Cardiac muscle cell (in vitro differentiated cells and primary cell): ENCODE measurements at regions not wholly inside any gene's neighbourhood (a gene's known extent, or its start where the extent isn't known, plus 50 kb on each side); places are given as distances from the start of the nearest gene placed in this dataset.
A peak's percentile ranks its signal among the peaks of the same experiment; 100 is the strongest.

Source experiments
- DNase-seq, 2 donors: peaks; one replicate each; pipeline versions ENCODE4 v3.0.0 to v3.0.0-alpha.2; 2010 to 2017; ENCODE audit warnings: low read depth in 1 of 2, low spot score in 1 of 2
- H3K27ac ChIP-seq: fragments of 200-600 bp; sonication (generic); 2 replicates; pipeline ENCODE4 v1.5.1; 2016
- H3K27me3 ChIP-seq: fragments of 200-600 bp; sonication (generic); 2 replicates; pipeline ENCODE4 v1.6.0; 2016; ENCODE audit warnings: control low read depth
- H3K36me3 ChIP-seq: fragments of 200-600 bp; sonication (generic); 2 replicates; pipeline ENCODE4 v1.5.1; 2016; ENCODE audit warnings: control low read depth
- H3K4me1 ChIP-seq: fragments of 200-600 bp; sonication (generic); 2 replicates; pipeline ENCODE4 v1.8.1; 2017; ENCODE audit warnings: low read depth, mild to moderate bottlenecking, mixed run types
- H3K4me3 ChIP-seq: fragments of 200-600 bp; sonication (generic); 2 replicates; pipeline ENCODE4 v1.5.1; 2016; ENCODE audit warnings: mild to moderate bottlenecking
- H3K9me3 ChIP-seq: fragments of 200-600 bp; sonication (generic); 2 replicates; pipeline ENCODE4 v1.5.1; 2017; ENCODE audit warnings: low read depth, mild to moderate bottlenecking, control low read depth
- TF ChIP-seq, protein P1 (sequence below): IDR thresholded peaks from 2 replicates; pipeline ENCODE4 v1.5.1; 2012; ENCODE audit warnings: low read depth, mild to moderate bottlenecking, low read length

DNA sequence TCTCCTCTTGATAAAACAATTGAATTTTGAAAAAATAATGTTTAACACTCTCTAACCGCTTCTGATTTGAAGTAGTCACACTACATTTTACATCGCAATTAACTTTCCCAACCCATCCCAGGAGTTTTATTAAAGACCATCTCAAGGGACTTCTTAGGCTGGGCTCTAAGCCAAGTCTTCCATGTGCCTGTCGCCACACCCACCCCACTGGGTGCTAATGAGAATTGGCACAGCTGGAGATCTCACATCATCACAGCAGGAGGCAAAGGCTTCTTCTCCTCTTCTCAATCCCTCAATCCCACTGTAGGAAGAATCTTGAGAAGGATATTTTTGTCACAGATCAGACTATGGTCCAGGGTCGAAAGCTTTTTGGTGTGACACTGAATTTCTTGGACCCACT lies 328.9 kb downstream of the NUF2 start:
- H3K4me1 ChIP-seq: no peaks in the 10 kb centered on the region
- H3K4me3 ChIP-seq: no peak overlapping the region
- no peaks in the 10 kb centered on the region for H3K36me3 ChIP-seq
- no peak overlapping the region for H3K27ac ChIP-seq
- TF ChIP-seq, protein P1, sequence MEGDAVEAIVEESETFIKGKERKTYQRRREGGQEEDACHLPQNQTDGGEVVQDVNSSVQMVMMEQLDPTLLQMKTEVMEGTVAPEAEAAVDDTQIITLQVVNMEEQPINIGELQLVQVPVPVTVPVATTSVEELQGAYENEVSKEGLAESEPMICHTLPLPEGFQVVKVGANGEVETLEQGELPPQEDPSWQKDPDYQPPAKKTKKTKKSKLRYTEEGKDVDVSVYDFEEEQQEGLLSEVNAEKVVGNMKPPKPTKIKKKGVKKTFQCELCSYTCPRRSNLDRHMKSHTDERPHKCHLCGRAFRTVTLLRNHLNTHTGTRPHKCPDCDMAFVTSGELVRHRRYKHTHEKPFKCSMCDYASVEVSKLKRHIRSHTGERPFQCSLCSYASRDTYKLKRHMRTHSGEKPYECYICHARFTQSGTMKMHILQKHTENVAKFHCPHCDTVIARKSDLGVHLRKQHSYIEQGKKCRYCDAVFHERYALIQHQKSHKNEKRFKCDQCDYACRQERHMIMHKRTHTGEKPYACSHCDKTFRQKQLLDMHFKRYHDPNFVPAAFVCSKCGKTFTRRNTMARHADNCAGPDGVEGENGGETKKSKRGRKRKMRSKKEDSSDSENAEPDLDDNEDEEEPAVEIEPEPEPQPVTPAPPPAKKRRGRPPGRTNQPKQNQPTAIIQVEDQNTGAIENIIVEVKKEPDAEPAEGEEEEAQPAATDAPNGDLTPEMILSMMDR: no peak
- H3K9me3 ChIP-seq: no peaks in the 10 kb centered on the region
- no peak for DNase-seq
- H3K27me3 ChIP-seq: no peaks in the 10 kb centered on the region

DNA sequence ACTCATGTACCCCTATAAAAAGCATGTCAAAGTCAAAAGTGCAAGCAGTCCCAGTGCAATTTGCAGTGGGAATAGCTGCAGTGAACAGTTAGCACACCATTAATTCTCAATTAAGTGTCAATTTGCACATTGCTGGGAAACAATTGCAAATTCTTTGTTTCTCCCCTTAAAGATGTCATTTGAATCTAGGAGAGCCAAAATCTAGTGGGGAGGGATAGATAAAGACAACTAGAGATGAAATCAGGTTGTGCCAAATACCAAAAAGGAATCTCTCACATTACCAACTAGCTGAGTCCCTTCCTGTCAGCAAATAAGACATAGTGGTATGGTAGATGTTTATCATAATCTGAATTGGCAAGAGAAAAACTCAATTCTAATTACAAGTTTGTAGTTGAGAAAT lies 330.7 kb downstream of the NUF2 start:
- TF ChIP-seq, protein P1: no peak
- Histone ChIP-seq H3K36me3 (no peaks in the 10 kb centered on the region), H3K4me3 (no peak overlapping the region), H3K27me3 (no peaks in the 10 kb centered on the region), H3K9me3 (no peaks in the 10 kb centered on the region), H3K4me1 (no peaks in the 10 kb centered on the region), H3K27ac (no peak overlapping the region)
- no peak for DNase-seq

DNA sequence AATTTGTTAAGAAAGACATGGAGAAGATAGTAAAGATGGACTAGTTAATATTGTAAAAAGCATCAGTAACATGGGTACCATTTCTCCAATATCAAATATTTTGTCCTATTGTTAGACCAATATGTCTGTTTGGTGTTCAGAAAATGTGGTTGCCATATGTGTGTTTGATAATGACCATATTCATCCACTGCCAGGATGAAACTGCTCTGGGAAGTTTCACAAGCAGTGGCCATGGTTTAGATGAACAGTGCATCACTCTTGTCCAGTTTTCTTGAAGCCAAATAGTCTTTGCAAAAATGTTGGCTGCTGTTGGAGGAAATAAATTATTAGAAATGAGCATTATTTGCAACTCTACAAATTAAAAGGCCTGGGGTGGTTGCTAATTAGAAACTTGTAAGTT lies 333.8 kb downstream of the NUF2 start:
- H3K27me3 ChIP-seq: no peaks in the 10 kb centered on the region
- no peak overlapping the region for H3K27ac ChIP-seq
- H3K9me3 ChIP-seq: no peaks in the 10 kb centered on the region
- no peak overlapping the region for H3K4me3 ChIP-seq
- no peaks in the 10 kb centered on the region for H3K36me3 ChIP-seq
- no peak for DNase-seq
- no peaks in the 10 kb centered on the region for H3K4me1 ChIP-seq
- TF ChIP-seq, protein P1: no peak

DNA sequence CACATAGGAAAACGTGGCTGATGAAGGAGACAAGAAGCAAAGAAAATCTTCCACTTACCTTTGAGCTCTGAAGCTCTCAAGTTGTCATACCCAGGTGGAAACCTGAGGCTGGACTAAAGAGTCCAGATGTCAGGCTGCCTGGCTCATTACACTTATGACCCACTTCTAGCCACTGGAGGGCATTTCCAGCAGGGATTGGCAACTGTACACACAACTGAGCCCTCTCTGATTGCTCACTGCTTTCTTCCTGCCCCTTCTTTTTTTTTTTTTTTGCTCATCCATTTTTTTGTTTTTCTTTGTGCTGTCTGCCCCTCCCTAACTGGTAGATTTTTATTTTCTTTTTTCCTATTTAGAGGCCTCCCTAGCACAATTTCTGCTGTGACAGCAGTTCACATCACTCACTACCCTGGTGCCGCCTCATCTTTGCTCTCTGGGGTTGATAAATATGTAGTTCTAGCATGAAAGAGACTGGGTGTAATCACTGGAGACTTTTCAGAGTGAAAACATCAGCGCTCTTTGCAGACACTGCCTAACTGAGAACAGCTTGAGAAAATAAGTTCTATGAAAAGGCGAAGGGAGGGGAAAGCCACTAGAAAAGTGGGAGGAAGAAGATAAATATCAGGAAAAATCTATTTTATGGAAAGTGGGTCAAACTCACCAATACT lies 334.5 kb downstream of the NUF2 start:
- Histone ChIP-seq H3K4me1 (peaks cover 5% of the 10 kb centered on the region), H3K36me3 (no peaks in the 10 kb centered on the region), H3K27ac (peak overlapping the region; percentile 24), H3K9me3 (no peaks in the 10 kb centered on the region), H3K4me3 (no peak overlapping the region), H3K27me3 (no peaks in the 10 kb centered on the region)
- TF ChIP-seq, protein P1: no peak
- DNase-seq: no peak

DNA sequence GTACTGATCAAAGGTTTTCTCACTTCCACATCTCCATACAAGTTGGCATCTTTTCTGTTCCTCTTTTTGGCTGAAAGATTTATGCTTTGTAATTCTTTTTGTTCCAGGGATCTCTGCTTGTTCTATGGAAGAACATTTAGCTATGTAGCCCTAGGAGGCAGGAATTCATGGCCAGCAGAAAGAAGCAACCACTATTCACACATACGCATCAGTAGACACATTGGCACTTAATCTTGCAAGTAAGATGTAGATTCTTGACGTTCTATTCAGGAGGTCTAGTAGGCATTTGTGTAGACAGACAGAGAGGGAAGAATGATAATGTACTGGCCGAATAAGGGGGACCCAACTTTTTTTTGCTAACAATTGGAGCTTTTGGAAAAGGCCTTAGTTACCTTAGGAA lies 336.0 kb downstream of the NUF2 start:
- H3K4me1 ChIP-seq: peaks cover 13% of the 10 kb centered on the region
- H3K27ac ChIP-seq: no peak overlapping the region
- no peaks in the 10 kb centered on the region for H3K36me3 ChIP-seq
- no peak for DNase-seq
- TF ChIP-seq, protein P1: no peak
- no peaks in the 10 kb centered on the region for H3K9me3 ChIP-seq
- no peaks in the 10 kb centered on the region for H3K27me3 ChIP-seq
- no peak overlapping the region for H3K4me3 ChIP-seq
